ENCODE measurements at regions not wholly inside any gene's neighbourhood (a gene's known extent, or its start where the extent isn't known, plus 50 kb on each side); places are given as distances from the start of the nearest gene placed in this dataset.

- ATAC-seq (no peak), DNase-seq (no peak)
- intact Hi-C loops (cut with micrococcal nuclease) = no loop called here
- Mint-ChIP-seq H3K27ac (no peak overlapping the region), H3K27me3 (peaks cover 4% of the 10 kb centered on the region), H3K9me3 (peaks cover 8% of the 10 kb centered on the region), H3K4me1 (ENCODE audit: low read depth) (peaks cover 9% of the 10 kb centered on the region), H3K4me3 (no peak overlapping the region), H3K36me3 (ENCODE audit: low read depth) (no peaks in the 10 kb centered on the region)
- POLR2A ChIA-PET = no interaction called here
- no peak for TF ChIP-seq CTCF (IDR thresholded peaks at IDR 0.05)
- CTCF ChIA-PET = interaction anchor here (1.2 kb wide), 2 partner anchors 15 to 24 kb away, joined by 3 read pairs; no protein-coding TSS in a partner anchor
Observed at GRCh38 chr10:8614054-8614565, 559.6 kb downstream of the GATA3 start.

- ATAC-seq (no peak), DNase-seq (no peak)
- Mint-ChIP-seq H3K9me3 (peaks cover 5% of the 10 kb centered on the region), H3K4me1 (ENCODE audit: low read depth) (peaks cover 9% of the 10 kb centered on the region), H3K36me3 (ENCODE audit: low read depth) (no peaks in the 10 kb centered on the region), H3K27ac (no peak overlapping the region), H3K27me3 (peaks cover 4% of the 10 kb centered on the region), H3K4me3 (no peak overlapping the region)
- CTCF ChIA-PET = interaction anchor here (0.7 to 1.2 kb wide), 4 partner anchors 14 to 687 kb away, joined by 3 read pairs; no protein-coding TSS in a partner anchor
- intact Hi-C loops (cut with micrococcal nuclease) = no loop called here
- POLR2A ChIA-PET = interaction anchor here (0.7 to 0.8 kb wide), 2 partner anchors 14 to 109 kb away, joined by 3 read pairs; no protein-coding TSS in a partner anchor
- TF ChIP-seq CTCF (IDR thresholded peaks at IDR 0.05) = no peak
Observed at GRCh38 chr10:8615118-8615517, 560.6 kb downstream of the GATA3 start.

- ATAC-seq = no peak
- Mint-ChIP-seq H3K4me1 (ENCODE audit: low read depth) (peaks cover 9% of the 10 kb centered on the region), H3K9me3 (peaks cover 5% of the 10 kb centered on the region), H3K27ac (no peak overlapping the region), H3K27me3 (peaks cover 4% of the 10 kb centered on the region), H3K4me3 (no peak overlapping the region), H3K36me3 (ENCODE audit: low read depth) (no peaks in the 10 kb centered on the region)
- DNase-seq = no peak
- intact Hi-C loops (cut with micrococcal nuclease) = no loop called here
- TF ChIP-seq CTCF (IDR thresholded peaks at IDR 0.05) = no peak
- CTCF ChIA-PET = interaction anchor here (1.2 kb wide), 1 partner anchor 110 kb away, joined by 3 read pairs; no protein-coding TSS in a partner anchor
- POLR2A ChIA-PET = no interaction called here
Observed at GRCh38 chr10:8616166-8616565, 561.7 kb downstream of the GATA3 start.

- ATAC-seq (no peak), DNase-seq (no peak)
- TF ChIP-seq CTCF (IDR thresholded peaks at IDR 0.05) = no peak
- Mint-ChIP-seq H3K36me3 (ENCODE audit: low read depth) (no peaks in the 10 kb centered on the region), H3K27ac (no peak overlapping the region), H3K4me3 (no peak overlapping the region), H3K9me3 (no peaks in the 10 kb centered on the region), H3K4me1 (ENCODE audit: low read depth) (peaks cover 9% of the 10 kb centered on the region), H3K27me3 (peaks cover 4% of the 10 kb centered on the region)
- CTCF ChIA-PET = no interaction called here
- POLR2A ChIA-PET = no interaction called here
- intact Hi-C loops (cut with micrococcal nuclease) = no loop called here
Observed at GRCh38 chr10:8617792-8618191, 563.3 kb downstream of the GATA3 start.

- ChIA-PET CTCF (no interaction called here), POLR2A (no interaction called here)
- peaks cover 3% of the 10 kb centered on the region for H3K27me3 Mint-ChIP-seq
- no peak for TF ChIP-seq CTCF (IDR thresholded peaks at IDR 0.05)
- H3K27ac Mint-ChIP-seq = no peak overlapping the region
- no peak for DNase-seq
- no peak for ATAC-seq
- no peak overlapping the region for H3K4me3 Mint-ChIP-seq
- H3K9me3 Mint-ChIP-seq = no peaks in the 10 kb centered on the region
- intact Hi-C loops (cut with micrococcal nuclease) = no loop called here
- peaks cover 9% of the 10 kb centered on the region for H3K4me1 Mint-ChIP-seq (ENCODE audit: low read depth)
- H3K36me3 Mint-ChIP-seq (ENCODE audit: low read depth) = no peaks in the 10 kb centered on the region
Observed at GRCh38 chr10:8618834-8619233, 564.3 kb downstream of the GATA3 start.

All from activated CD8-positive, alpha-beta T cell treated with anti-CD3 and anti-CD28 coated beads for 36 hours (primary cell).